ENCODE measurements at regions not wholly inside any gene's neighbourhood (a gene's known extent, or its start where the extent isn't known, plus 50 kb on each side); places are given as distances from the start of the nearest gene placed in this dataset.

GRCh38 chr11:30089921-30090320 is 73.1 kb upstream of the KCNA4 start:
- no peak for TF ChIP-seq CTCF (conservative IDR thresholded peaks at IDR 0.05; ENCODE audit: low read depth)
- CTCF ChIA-PET: interaction anchor here (0.5 kb wide), 1 partner anchor 16 kb away, joined by 3 read pairs; no protein-coding TSS in a partner anchor
- POLR2A ChIA-PET (ENCODE audit: low non-redundant PET): no interaction called here

DNA sequence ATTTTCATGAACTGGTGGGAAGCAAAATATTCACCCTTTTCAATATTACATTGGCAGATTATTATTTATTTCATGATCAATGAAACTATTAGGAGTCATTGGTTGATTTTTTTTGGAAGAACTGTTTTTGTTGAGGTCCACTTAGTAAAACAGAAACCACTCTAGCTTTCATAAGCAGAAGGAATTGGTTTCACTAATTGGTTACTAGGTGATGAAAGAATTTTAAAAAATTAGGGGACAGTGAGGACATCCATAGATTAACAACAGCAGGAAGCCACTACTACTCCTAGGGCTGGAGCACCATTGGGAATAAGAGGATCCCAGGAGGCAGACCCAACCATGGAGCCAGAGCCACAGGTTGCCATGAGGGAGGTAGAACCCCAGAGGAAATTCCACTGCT is 74.4 kb upstream of the KCNA4 start:
- TF ChIP-seq CTCF (conservative IDR thresholded peaks at IDR 0.05; ENCODE audit: low read depth): no peak
- H3K27ac ChIP-seq: no peak overlapping the region
- ChIA-PET POLR2A (ENCODE audit: low non-redundant PET) (no interaction called here), CTCF (no interaction called here)
- DNase-seq (ENCODE audit: low spot score): no peak

More at GRCh38 chr11:30089921-30090320, 73.1 kb upstream of the KCNA4 start:
- no peak for DNase-seq (ENCODE audit: low spot score)
- no peak overlapping the region for H3K27ac ChIP-seq

- no peak for TF ChIP-seq CTCF (conservative IDR thresholded peaks at IDR 0.05; ENCODE audit: low read depth)
- CTCF ChIA-PET: no interaction called here
- H3K27ac ChIP-seq: no peak overlapping the region
- no peak for DNase-seq (ENCODE audit: low spot score)
- POLR2A ChIA-PET (ENCODE audit: low non-redundant PET): no interaction called here
Measured at GRCh38 chr11:30091737-30092136, 74.9 kb upstream of the KCNA4 start.

GRCh38 chr11:30092518-30092917 is 75.7 kb upstream of the KCNA4 start:
- no peak for DNase-seq (ENCODE audit: low spot score)
- ChIA-PET CTCF (no interaction called here), POLR2A (ENCODE audit: low non-redundant PET) (no interaction called here)
- H3K27ac ChIP-seq: no peak overlapping the region
- no peak for TF ChIP-seq CTCF (conservative IDR thresholded peaks at IDR 0.05; ENCODE audit: low read depth)

DNA sequence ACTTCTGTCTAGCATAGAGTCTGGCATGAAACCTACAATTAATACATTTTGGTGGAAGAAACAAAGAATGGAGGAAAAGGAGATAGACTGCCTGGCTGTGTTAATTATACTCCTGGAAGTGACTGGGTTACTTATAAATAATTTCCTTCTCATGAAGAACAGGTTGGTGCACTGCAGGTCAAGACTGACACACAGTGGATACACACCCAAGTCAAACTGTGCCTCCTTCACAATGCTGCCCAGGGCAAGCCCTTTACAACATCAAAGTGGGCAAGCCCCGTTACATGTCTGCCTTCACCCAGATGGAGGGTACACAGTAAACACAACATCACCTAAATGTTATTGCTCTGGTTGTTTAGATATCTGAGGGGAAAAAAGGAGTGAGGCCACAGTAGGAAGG is 83.7 kb upstream of the KCNA4 start:
- H3K27ac ChIP-seq: no peak overlapping the region
- ChIA-PET POLR2A (ENCODE audit: low non-redundant PET) (no interaction called here), CTCF (no interaction called here)
- TF ChIP-seq CTCF (conservative IDR thresholded peaks at IDR 0.05; ENCODE audit: low read depth): no peak
- no peak for DNase-seq (ENCODE audit: low spot score)

GRCh38 chr11:30106222-30107181 is 89.7 kb upstream of the KCNA4 start:
- no peak for DNase-seq (ENCODE audit: low spot score)
- no peak for TF ChIP-seq CTCF (conservative IDR thresholded peaks at IDR 0.05; ENCODE audit: low read depth)
- POLR2A ChIA-PET (ENCODE audit: low non-redundant PET): no interaction called here
- no peak overlapping the region for H3K27ac ChIP-seq
- CTCF ChIA-PET: interaction anchor here (1.0 kb wide), 1 partner anchor 22 kb away, joined by 3 read pairs; no protein-coding TSS in a partner anchor

Measured in RWPE1 (cell line).